ENCODE measurements at regions not wholly inside any gene's neighbourhood (a gene's known extent, or its start where the extent isn't known, plus 50 kb on each side); places are given as distances from the start of the nearest gene placed in this dataset.
"Not testable (repeated sequence)": the region's sequence is repeated elsewhere in the genome, so short reads cannot be mapped to it uniquely, and the experiment has no call there.

GRCh38 chr19:5257155-5258045, 83.2 kb downstream of the PTPRS start:
- no peak for DNase-seq

- DNase-seq = no peak
Observed at GRCh38 chr19:5255602-5256231, 84.9 kb downstream of the PTPRS start.

GRCh38 chr19:5254944-5255343, 85.7 kb downstream of the PTPRS start:
- no peak for DNase-seq

- no peak for DNase-seq
Observed at GRCh38 chr19:5254543-5254942, 86.1 kb downstream of the PTPRS start.

GRCh38 chr19:5253406-5254110, 87.1 kb downstream of the PTPRS start:
- DNase-seq = no peak

DNA sequence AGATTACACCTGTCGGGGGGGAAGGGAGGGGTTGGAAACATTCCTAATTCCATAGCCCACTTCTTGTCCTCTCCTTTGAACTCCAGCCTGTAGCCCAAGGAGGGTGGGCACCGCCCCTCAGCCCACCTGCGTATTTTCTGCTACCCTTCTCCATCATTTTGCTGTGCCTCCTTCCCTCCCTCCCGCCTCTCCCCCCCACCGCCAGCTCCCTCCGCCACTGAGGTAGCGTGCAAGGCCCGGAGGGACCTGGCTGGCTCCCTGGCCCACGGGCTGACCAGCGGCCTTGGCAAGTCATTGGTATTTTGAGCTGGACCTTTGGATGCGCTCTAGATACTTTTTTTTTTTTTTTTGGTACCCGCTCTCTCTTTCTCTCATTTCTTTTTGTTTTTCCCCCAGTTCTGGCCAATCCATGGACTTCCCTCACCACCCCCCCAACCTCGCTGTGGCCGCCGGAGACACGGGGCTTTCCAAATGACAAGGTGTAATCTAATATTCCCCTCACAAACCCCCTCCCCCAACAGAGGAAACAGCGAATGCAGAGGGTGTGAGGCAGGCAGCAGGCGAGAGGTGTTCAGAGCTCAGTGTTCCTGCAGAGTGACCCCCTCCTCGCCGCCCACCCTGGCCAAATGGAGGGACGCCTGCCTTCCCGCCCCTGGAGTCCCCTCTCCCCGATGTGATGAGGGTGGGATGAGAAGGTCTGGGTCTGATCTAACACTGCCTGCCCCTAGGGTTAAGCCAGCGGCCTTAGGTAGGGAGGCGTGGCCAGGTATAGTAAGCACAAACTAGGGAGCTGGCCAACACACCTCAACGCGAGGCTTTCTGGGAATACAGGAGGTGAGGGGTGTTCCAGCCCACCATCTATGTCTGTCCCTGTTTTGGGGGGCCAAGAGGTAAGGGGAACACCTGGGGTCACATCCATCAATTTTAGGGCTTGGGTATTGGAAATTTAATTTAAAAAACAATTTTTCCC, 89.2 kb downstream of the PTPRS start:
- DNase-seq = no peak

GRCh38 chr19:5250127-5250659, 90.4 kb downstream of the PTPRS start:
- DNase-seq = no peak

DNA sequence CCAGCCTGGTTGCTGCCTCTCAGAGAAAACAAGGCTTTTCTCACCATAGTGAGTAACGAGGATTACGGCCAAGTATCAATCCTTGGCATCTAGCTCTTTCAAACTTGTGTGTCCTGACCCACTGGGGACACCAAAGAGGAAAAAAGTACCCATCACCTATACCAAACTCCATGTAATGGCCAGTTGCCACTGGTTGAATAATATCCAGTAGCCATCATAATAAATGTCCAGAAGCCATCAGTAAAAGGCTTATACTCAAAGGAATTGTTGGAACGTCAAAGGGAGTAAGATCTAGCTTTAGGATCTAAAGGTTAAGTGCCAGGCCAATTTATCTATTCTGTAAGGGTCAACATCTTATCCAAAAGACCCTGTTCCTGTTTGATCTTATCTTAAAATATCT, 91.1 kb downstream of the PTPRS start:
- DNase-seq = no peak

DNA sequence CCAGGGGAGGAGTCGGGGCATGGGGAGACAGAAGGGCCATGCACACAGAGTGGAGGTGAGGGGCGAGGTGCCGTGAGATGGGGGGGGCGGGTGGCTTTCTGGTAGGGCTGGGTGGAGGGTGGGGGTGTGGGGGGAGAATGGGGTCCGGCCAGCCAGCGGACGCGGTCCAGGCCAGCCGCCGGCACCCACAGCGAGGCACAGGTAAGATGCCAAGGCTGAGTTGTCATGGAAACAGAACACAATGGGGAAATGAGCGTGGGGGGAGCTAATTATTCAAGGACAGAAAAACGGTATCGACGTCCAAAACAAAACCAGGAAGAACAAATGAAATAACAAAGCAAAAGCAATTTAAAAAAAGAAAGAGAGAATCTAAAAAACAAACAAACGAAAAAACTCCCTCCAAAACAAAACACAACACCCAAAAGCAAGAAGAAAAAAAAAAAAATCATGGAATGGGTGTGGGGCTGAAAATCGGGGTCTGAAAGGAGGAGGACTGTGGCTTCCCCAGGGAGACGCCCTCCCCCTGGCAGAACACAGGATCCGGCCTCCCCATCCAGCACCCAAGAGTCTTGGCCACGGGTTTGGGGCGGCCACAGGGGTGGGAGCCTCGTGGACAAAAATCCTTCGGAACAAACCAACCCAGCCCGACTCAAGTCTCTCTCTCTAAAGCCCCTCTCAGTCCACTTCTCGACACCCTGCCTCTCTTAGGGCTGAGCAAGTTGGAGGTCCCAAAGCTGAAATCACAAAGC, 92.5 kb downstream of the PTPRS start:
- DNase-seq = peak; percentile 11

DNA sequence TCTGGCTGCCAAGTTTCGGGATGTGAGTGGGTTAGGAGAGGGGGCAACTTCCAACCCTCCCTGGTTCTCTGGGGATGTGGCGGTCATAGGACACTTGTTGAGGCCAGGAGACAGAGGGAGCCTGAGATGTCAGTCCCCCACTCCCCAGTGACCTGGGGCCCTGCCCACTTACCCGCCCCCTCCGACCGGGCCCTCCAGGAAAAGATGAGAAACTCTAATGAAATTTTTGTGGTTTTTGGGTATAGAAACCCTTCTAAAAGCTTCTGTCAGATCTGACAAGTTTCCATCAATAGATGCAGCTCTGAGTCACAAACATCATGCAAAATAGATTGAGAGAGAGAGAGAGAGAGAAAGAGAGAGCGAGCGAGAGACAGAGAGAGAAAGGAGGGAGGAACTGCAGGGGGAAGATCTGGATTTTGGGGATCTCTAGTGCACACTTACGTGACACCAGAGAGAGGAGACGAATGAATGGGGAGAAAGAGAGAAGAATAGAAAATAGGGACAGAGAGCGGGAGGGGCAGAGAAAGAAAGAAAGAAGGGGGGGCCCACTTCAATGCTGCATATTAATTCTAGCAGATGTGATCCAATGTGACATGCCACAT, 94.0 kb downstream of the PTPRS start:
- no peak for DNase-seq

DNA sequence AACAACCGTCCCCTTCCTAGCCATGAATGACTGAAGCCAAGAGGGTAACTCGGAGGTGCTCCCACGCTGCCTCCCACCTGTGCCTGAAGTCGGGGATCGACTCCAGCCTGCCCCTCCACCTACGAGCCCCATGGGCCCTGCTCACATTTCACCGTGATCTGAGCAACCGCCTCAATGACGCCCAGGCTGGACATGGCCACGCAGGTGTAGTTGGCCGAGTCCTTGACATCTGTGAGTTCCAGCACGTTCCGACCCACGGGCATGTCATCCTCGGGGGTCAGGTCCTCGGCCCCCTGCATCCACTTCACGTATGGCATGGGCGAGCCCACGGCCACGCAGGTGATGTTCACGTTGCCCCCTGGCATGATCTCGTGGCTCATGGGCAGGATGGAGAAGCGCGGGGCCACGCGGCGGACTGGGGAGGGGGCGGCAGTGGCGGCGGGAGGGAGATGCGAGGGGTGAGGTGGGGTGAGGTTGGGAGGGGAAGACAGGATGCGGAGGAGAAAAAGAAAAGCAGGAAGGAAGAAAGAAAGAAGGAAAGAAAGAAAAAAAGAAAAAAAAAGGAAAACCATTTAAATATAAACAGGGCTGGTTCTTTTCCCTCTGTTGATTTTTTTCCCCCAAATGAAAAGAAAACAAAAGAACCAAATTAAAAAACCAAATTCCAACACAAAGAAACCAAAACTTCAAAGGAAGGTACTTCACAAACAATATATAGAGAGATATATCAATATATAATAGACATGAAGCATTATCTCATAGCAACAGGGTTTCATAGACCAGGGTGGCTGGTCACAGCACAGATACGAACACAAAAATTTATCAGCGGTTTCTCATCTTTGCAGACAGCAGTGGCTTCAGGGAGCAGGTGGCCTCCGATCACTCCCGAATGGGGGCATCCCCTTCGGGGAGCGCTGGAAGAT, 94.7 kb downstream of the PTPRS start:
- DNase-seq = no peak

- DNase-seq = no peak
Observed at GRCh38 chr19:5244351-5244750, 96.3 kb downstream of the PTPRS start.

DNA sequence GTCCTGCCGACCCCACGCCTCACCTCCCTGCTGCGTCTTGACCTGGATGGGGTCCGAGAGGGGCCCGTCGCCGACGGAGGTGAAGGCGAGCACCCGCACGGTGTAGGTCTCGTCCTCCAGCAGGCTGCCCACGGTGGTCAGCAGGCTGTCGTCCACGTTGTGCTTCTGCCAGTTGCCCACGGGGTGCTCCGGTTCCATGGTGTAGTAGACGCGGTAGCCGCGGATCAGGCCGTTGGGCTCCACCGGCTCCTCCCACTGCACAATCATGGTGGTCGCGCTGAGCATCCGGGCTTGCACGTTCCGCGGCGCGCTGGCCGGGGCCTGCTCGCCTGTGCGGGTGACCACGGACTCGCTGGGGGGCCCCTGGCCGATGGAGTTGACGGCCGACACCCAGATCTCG, 96.7 kb downstream of the PTPRS start:
- DNase-seq = no peak

GRCh38 chr19:5241896-5242295, 98.7 kb downstream of the PTPRS start:
- DNase-seq = not testable (repeated sequence)

DNA sequence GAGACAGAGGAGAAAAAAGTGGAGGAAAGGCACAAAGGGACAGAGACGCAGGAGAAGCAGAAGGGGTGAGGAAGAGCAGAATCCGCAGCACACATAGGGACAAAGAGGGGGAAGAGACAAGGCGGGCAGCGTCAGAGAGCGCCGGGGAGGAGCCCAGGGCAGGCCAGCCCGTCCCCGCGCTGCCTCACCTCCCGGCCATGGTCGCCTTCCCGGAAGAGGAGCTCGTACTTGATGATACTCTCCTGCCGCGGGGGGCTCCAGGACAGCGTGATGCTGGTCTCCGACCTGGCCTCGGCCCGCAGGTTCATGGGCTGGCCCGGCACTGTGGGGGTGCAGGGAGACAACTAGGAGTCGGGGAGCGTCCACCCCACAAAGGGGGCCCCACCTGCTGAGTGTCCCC, 100.6 kb downstream of the PTPRS start:
- DNase-seq = no peak

DNA sequence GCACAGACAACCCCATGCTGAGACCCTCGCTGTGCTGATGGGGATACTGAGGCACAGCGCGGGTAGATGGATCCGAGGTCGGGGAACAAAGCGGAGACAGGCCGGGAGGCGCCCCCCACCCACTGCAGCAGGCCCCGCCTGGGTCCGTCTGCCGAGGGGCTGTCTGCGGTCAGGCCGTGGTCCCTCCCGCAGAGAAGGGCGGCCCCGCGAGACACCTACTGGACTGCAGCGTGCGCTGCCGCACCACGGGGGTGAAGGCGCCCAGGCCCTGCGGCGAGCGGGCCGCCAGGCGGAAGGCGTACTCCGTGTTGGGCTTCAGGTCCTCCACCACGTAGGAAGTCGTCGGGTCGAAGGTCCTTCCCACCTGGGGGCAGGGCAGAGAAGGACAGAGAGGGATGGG, 101.9 kb downstream of the PTPRS start:
- DNase-seq = no peak

GRCh38 chr19:5237939-5238480, 102.6 kb downstream of the PTPRS start:
- DNase-seq = no peak

GRCh38 chr19:5237190-5237780, 103.3 kb downstream of the PTPRS start:
- DNase-seq = no peak
